A549 (cell line): ENCODE measurements at regions not wholly inside any gene's neighbourhood (a gene's known extent, or its start where the extent isn't known, plus 50 kb on each side); places are given as distances from the start of the nearest gene placed in this dataset.

Experiments used
- ATAC-seq, 2 experiments: fragments of 200-7000 bp in 1 of 2; fragments of >200 bp in 1 of 2; cut with Nextera tagmentation in 1 of 2; cut with Tn5 transposase in 1 of 2; 3 replicates each; pipeline versions ENCODE4 v1.8.0 to v1.9.1; 2018 to 2020; ENCODE audit warnings: mild to moderate bottlenecking in 1 of 2, moderate library complexity in 1 of 2
- CTCF ChIA-PET: fragments of 300-600 bp; sonication (Branson Sonifier 250); formaldehyde crosslinking; extraction: SDS; loops from one replicate; lab custom pipeline; 2021; ENCODE audit warnings: antibody characterized with exemption, inconsistent platforms; lab: Yijun Ruan, JAX
- POLR2A ChIA-PET: fragments of 350-600 bp; formaldehyde crosslinking; extraction: SDS; loops from one replicate; lab custom pipeline; 2021; ENCODE audit warnings: antibody characterized with exemption, inconsistent platforms; lab: Yijun Ruan, JAX
- DNase-seq, 2 experiments: peaks; one replicate each; pipeline versions ENCODE4 v3.0.0 to v3.0.0-alpha.2; 2011 to 2016; ENCODE audit warnings: low read depth in 1 of 2, low spot score in 1 of 2
- FAIRE-seq: peaks from 2 replicates; lab custom pipeline; 2011; peaks lifted over from hg19 to GRCh38; lab: Jason Lieb, UNC
- H3K27ac ChIP-seq, 2 experiments: fragments of >200 bp; sonication (Bioruptor Twin); formaldehyde crosslinking; 3 replicates each; pipeline ENCODE4 v1.5.1; 2016 to 2017
- H3K4me1 ChIP-seq: fragments of >200 bp; sonication (Bioruptor Twin); formaldehyde crosslinking; 3 replicates; pipeline ENCODE4 v1.6.1; 2016
- H3K4me2 ChIP-seq: fragments of >200 bp; sonication (Bioruptor Twin); formaldehyde crosslinking; 3 replicates; pipeline ENCODE4 v1.6.1; 2016
- H3K4me3 ChIP-seq: fragments of >200 bp; sonication (Bioruptor Twin); formaldehyde crosslinking; 3 replicates; pipeline ENCODE4 v1.5.1; 2016
- H3K9me3 ChIP-seq: fragments of >200 bp; sonication (Bioruptor Twin); formaldehyde crosslinking; 3 replicates; pipeline ENCODE4 v1.6.1; 2016
- ATOH8 ChIP-seq: fragments of 250-450 bp; sonication (Bioruptor Pico); IDR thresholded peaks from 2 replicates; pipeline ENCODE4 v1.5.0; 2020; ENCODE audit warnings: low read depth, mild to moderate bottlenecking, moderate library complexity
- BHLHE40 ChIP-seq: IDR thresholded peaks from 2 replicates; pipeline ENCODE4 v1.6.1; 2012; ENCODE audit warnings: low read depth, low read length, inconsistent platforms
- CBX2 ChIP-seq: fragments of 200-600 bp; sonication (generic); IDR thresholded peaks from 2 replicates; pipeline ENCODE4 v1.6.1; 2016; ENCODE audit warnings: low read depth, mild to moderate bottlenecking, borderline replicate concordance
- CBX8 ChIP-seq: fragments of 200-600 bp; sonication (generic); IDR thresholded peaks from 2 replicates; pipeline ENCODE4 v1.6.1; 2016
- CEBPB ChIP-seq, 2 experiments: fragments of >200 bp in 1 of 2; sonication (Bioruptor Twin) in 1 of 2; formaldehyde crosslinking in 1 of 2; IDR thresholded peaks; 2 replicates each; pipeline ENCODE4 v1.6.1; 2012 to 2016
- CHD2 ChIP-seq: fragments of 150-350 bp; IDR thresholded peaks from 2 replicates; pipeline ENCODE4 v1.6.1; 2014; ENCODE audit warnings: low read length; ENCODE audit not compliant: partially characterized antibody
- ESRRA ChIP-seq: fragments of 150-350 bp; IDR thresholded peaks from 2 replicates; pipeline ENCODE4 v1.6.1; 2014; ENCODE audit warnings: mild to moderate bottlenecking, low read length, borderline replicate concordance
- FOXS1 ChIP-seq: fragments of 250-450 bp; sonication (Bioruptor Pico); IDR thresholded peaks from 2 replicates; pipeline ENCODE4 v1.5.0; 2020; ENCODE audit warnings: mild to moderate bottlenecking, moderate library complexity
- HOXB13 ChIP-seq: fragments of 250-450 bp; sonication (Bioruptor Pico); IDR thresholded peaks from 2 replicates; pipeline ENCODE4 v1.5.0; 2020; ENCODE audit warnings: low read depth, mild to moderate bottlenecking, moderate library complexity
- JUN ChIP-seq, 2 experiments: fragments of >200 bp; sonication (Bioruptor Twin); formaldehyde crosslinking; IDR thresholded peaks; 2 replicates in 1 of 2; 3 replicates in 1 of 2; pipeline ENCODE4 v1.6.1; 2016 to 2017
- JUNB ChIP-seq: fragments of >200 bp; sonication (Bioruptor Twin); formaldehyde crosslinking; IDR thresholded peaks from 2 replicates; pipeline ENCODE4 v1.6.1; 2016
- KDM5A ChIP-seq: fragments of 200-600 bp; sonication (generic); IDR thresholded peaks from 2 replicates; pipeline ENCODE4 v1.6.1; 2016; ENCODE audit warnings: antibody characterized with exemption, mild to moderate bottlenecking
- MAX ChIP-seq: IDR thresholded peaks from 2 replicates; pipeline ENCODE4 v1.6.1; 2012
- NFE2L2 ChIP-seq: fragments of 150-350 bp; conservative IDR thresholded peaks from 2 replicates; pipeline ENCODE4 v1.6.1; 2014; ENCODE audit warnings: low read length
- NR3C1 ChIP-seq: fragments of >200 bp; sonication (Bioruptor Twin); formaldehyde crosslinking; IDR thresholded peaks from 3 replicates; pipeline ENCODE4 v1.6.1; 2017
- PBX3 ChIP-seq: IDR thresholded peaks from 2 replicates; pipeline ENCODE4 v1.6.1; 2012
- SREBF2 ChIP-seq: fragments of 450-650 bp; IDR thresholded peaks from 2 replicates; pipeline ENCODE4 v1.6.1; 2014; ENCODE audit warnings: mild to moderate bottlenecking, moderate library complexity
- TFCP2L1 ChIP-seq: fragments of 250-450 bp; sonication (Bioruptor Pico); IDR thresholded peaks from 2 replicates; pipeline ENCODE4 v1.5.0; 2021; ENCODE audit warnings: mild to moderate bottlenecking
- TP53 ChIP-seq: fragments of 250-450 bp; sonication (Bioruptor Pico); IDR thresholded peaks from 2 replicates; pipeline ENCODE4 v1.5.0; 2021; ENCODE audit warnings: mild to moderate bottlenecking, moderate library complexity
- ZNF302 ChIP-seq: fragments of 250-450 bp; sonication (Bioruptor Pico); IDR thresholded peaks from 2 replicates; pipeline ENCODE4 v1.9.0; 2021; ENCODE audit warnings: inconsistent platforms, mild to moderate bottlenecking, moderate library complexity
- ZSCAN20 ChIP-seq: fragments of 250-450 bp; sonication (Bioruptor Pico); IDR thresholded peaks from 2 replicates; pipeline ENCODE4 v1.8.0; 2022; ENCODE audit warnings: mild to moderate bottlenecking, moderate library complexity
- WGBS: methylation state at CpG from one replicate; pipeline ENCODE4 v1.1.6; 2017; ENCODE audit errors: missing lambda C conversion rate; 5-methylcytosine and 5-hydroxymethylcytosine counted together
- TF ChIP-seq, protein P1 (sequence below): fragments of >200 bp; sonication (Bioruptor Twin); formaldehyde crosslinking; IDR thresholded peaks from 2 replicates; pipeline ENCODE4 v1.6.1; 2016
- TF ChIP-seq, protein P2 (sequence below): fragments of >200 bp; sonication (Bioruptor Twin); formaldehyde crosslinking; IDR thresholded peaks from 3 replicates; pipeline ENCODE4 v1.6.1; 2016

- no peak for TF ChIP-seq MAX
- no peak for TF ChIP-seq HOXB13 (CRISPR knock-in tag)
- no peak for TF ChIP-seq SREBF2
- no peak for TF ChIP-seq ZSCAN20 (CRISPR knock-in tag)
- TF ChIP-seq TP53 = no peak
- TF ChIP-seq JUNB = no peak
- TF ChIP-seq KDM5A = no peak
- TF ChIP-seq TFCP2L1 = no peak
- CTCF ChIA-PET = no interaction called here
- Histone ChIP-seq H3K9me3 (0 out of 3 replicates have a peak, but pooled peaks cover 3% of the 10 kb centered on the region), H3K4me2 (no peak overlapping the region), H3K4me3 (no peak overlapping the region), H3K27ac (no peak overlapping the region), H3K4me1 (no peaks in the 10 kb centered on the region)
- WGBS = 32% methylated on average over 3 of the region's 3 CpGs
- DNase-seq (no peak), FAIRE-seq (no peak), ATAC-seq (no peak)
- POLR2A ChIA-PET = no interaction called here
Observed at GRCh38 chr5:98397081-98397480, 376.4 kb upstream of the RGMB start.

GRCh38 chr5:98398465-98398864, 375.0 kb upstream of the RGMB start:
- 56% methylated on average over 5 of the region's 5 CpGs for WGBS
- ATAC-seq (no peak), DNase-seq (no peak), FAIRE-seq (no peak)
- Histone ChIP-seq H3K4me3 (no peak overlapping the region), H3K4me1 (no peaks in the 10 kb centered on the region), H3K4me2 (no peak overlapping the region), H3K27ac (no peak overlapping the region), H3K9me3 (0 out of 3 replicates have a peak, but pooled peaks cover under 1% of the 10 kb centered on the region)
- no peak for TF ChIP-seq NR3C1
- TF ChIP-seq MAX = no peak
- TF ChIP-seq, protein P1, sequence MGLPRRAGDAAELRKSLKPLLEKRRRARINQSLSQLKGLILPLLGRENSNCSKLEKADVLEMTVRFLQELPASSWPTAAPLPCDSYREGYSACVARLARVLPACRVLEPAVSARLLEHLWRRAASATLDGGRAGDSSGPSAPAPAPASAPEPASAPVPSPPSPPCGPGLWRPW = no peak
- TF ChIP-seq BHLHE40 = no peak
- TF ChIP-seq JUN (IDR thresholded peaks at IDR 0.05) = no peak
- TF ChIP-seq, protein P2, sequence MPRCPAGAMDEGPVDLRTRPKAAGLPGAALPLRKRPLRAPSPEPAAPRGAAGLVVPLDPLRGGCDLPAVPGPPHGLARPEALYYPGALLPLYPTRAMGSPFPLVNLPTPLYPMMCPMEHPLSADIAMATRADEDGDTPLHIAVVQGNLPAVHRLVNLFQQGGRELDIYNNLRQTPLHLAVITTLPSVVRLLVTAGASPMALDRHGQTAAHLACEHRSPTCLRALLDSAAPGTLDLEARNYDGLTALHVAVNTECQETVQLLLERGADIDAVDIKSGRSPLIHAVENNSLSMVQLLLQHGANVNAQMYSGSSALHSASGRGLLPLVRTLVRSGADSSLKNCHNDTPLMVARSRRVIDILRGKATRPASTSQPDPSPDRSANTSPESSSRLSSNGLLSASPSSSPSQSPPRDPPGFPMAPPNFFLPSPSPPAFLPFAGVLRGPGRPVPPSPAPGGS = no peak
- TF ChIP-seq ATOH8 (CRISPR knock-in tag) = no peak
- no peak for TF ChIP-seq CEBPB (IDR thresholded peaks at IDR 0.05)
- no peak for TF ChIP-seq PBX3
- ChIA-PET CTCF (no interaction called here), POLR2A (no interaction called here)

DNA sequence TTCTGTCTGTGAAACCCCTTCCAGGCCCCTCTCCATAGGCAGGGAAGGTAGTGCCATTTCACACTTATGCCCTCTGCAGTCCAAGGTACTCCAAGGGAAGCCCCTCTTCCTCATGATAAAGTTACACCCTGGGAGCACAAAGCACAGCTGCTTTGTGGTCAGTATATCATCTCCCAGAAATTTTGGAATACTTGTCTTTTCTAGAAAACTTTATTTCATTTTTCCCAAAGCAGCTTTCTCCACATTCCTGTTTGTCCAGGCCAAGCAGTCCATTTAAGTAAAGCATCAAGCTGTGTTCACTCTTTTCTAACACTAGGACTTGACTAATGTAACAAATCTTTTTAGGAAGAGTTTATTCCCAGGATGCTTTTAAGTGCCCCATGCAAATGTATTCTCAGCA, 371.8 kb upstream of the RGMB start:
- H3K9me3 ChIP-seq = no peaks in the 10 kb centered on the region
- TF ChIP-seq ESRRA (no peak), CBX8 (no peak), CBX2 (no peak), KDM5A (no peak), FOXS1 (CRISPR knock-in tag) (no peak), JUN (IDR thresholded peaks at IDR 0.05) (no peak), CHD2 (no peak), BHLHE40 (no peak), NFE2L2 (no peak), ZNF302 (CRISPR knock-in tag) (no peak)
- DNase-seq = no peak
- ChIA-PET POLR2A (no interaction called here), CTCF (interaction anchor here (0.6 kb wide), 1 partner anchor 247 kb away, joined by 3 read pairs; no protein-coding TSS in a partner anchor)
- no peak overlapping the region for H3K4me3 ChIP-seq
- H3K27ac ChIP-seq = no peak overlapping the region
- no peak overlapping the region for H3K4me2 ChIP-seq
- no peaks in the 10 kb centered on the region for H3K4me1 ChIP-seq
- ATAC-seq = no peak
- no peak for FAIRE-seq
